IPS DF 4.7 (cell line): ENCODE measurements at regions not wholly inside any gene's neighbourhood (a gene's known extent, or its start where the extent isn't known, plus 50 kb on each side); places are given as distances from the start of the nearest gene placed in this dataset.

Experiments
- DNase-seq: peaks from one replicate; pipeline ENCODE4 v3.0.0-alpha.2; 2013; ENCODE audit warnings: low spot score; ENCODE audit errors: extremely low read depth

- DNase-seq, result no peak
Measured at GRCh38 chr10:29109707-29110571, 178.9 kb upstream of the LYZL1 start.

GRCh38 chr10:29112827-29113615 lies 175.8 kb upstream of the LYZL1 start:
- DNase-seq, result no peak

- no peak for DNase-seq
Measured at GRCh38 chr10:29113616-29113945, 175.3 kb upstream of the LYZL1 start.

- DNase-seq, result no peak
Measured at GRCh38 chr10:29114141-29114540, 174.7 kb upstream of the LYZL1 start.

- DNase-seq, result no peak
Measured at GRCh38 chr10:29117781-29118180, 171.1 kb upstream of the LYZL1 start.

- DNase-seq, result no peak
Measured at GRCh38 chr10:29119374-29119773, 169.5 kb upstream of the LYZL1 start.

- no peak for DNase-seq
Measured at GRCh38 chr10:29120216-29120615, 168.7 kb upstream of the LYZL1 start.

- no peak for DNase-seq
Measured at GRCh38 chr10:29124864-29125263, 164.0 kb upstream of the LYZL1 start.

- no peak for DNase-seq
Measured at GRCh38 chr10:29127037-29127700, 161.7 kb upstream of the LYZL1 start.

GRCh38 chr10:29127731-29128130 lies 161.1 kb upstream of the LYZL1 start:
- no peak for DNase-seq

GRCh38 chr10:29130190-29130673 lies 158.6 kb upstream of the LYZL1 start:
- DNase-seq, result no peak

GRCh38 chr10:29131952-29132547 lies 156.8 kb upstream of the LYZL1 start:
- DNase-seq, result no peak

GRCh38 chr10:29132551-29133111 lies 156.2 kb upstream of the LYZL1 start:
- DNase-seq, result no peak

- no peak for DNase-seq
Measured at GRCh38 chr10:29135337-29135736, 153.5 kb upstream of the LYZL1 start.

- DNase-seq, result no peak
Measured at GRCh38 chr10:29136411-29136810, 152.5 kb upstream of the LYZL1 start.

- DNase-seq, result no peak
Measured at GRCh38 chr10:29140151-29140550, 148.7 kb upstream of the LYZL1 start.

- no peak for DNase-seq
Measured at GRCh38 chr10:29140991-29141390, 147.9 kb upstream of the LYZL1 start.

GRCh38 chr10:29141761-29142160 lies 147.1 kb upstream of the LYZL1 start:
- no peak for DNase-seq

GRCh38 chr10:29142516-29143314 lies 146.2 kb upstream of the LYZL1 start:
- no peak for DNase-seq

GRCh38 chr10:29144126-29144525 lies 144.7 kb upstream of the LYZL1 start:
- DNase-seq, result no peak
